Hepatocyte (in vitro differentiated cells): ENCODE measurements at regions not wholly inside any gene's neighbourhood (a gene's known extent, or its start where the extent isn't known, plus 50 kb on each side); places are given as distances from the start of the nearest gene placed in this dataset.
"Not testable (repeated sequence)": the region's sequence is repeated elsewhere in the genome, so short reads cannot be mapped to it uniquely, and the experiment has no call there.

Experiments
- CTCF ChIP-seq: fragments of 200-600 bp; sonication (generic); IDR thresholded peaks from 2 replicates; pipeline ENCODE4 v1.5.1; 2016; ENCODE audit warnings: antibody characterized with exemption, mild to moderate bottlenecking; ENCODE audit not compliant: poor library complexity
- EZH2 ChIP-seq: fragments of 200-600 bp; sonication (generic); IDR thresholded peaks from 2 replicates; pipeline ENCODE4 v1.6.1; 2016; ENCODE audit warnings: antibody characterized with exemption, mild to moderate bottlenecking, borderline replicate concordance
- EZH2phosphoT487 ChIP-seq: fragments of 200-600 bp; sonication (generic); IDR thresholded peaks from one replicate; pipeline ENCODE4 v1.6.1; 2018; ENCODE audit warnings: antibody characterized with exemption, mild to moderate bottlenecking, low read depth, moderate library complexity; ENCODE audit not compliant: unreplicated experiment, severe bottlenecking

- TF ChIP-seq EZH2, CTCF, EZH2phosphoT487: not testable (repeated sequence)
These were observed 135.9 kb upstream of the PLGLB2 start for GRCh38 chr2:87611956-87612355.
